Tibial artery (tissue), 4 donors: ENCODE measurements at regions not wholly inside any gene's neighbourhood (a gene's known extent, or its start where the extent isn't known, plus 50 kb on each side); places are given as distances from the start of the nearest gene placed in this dataset.

ENCODE experiments used
- DNase-seq, 2 donors: peaks; one replicate each; pipeline ENCODE4 v3.0.0-alpha.2; 2019
- H3K27ac ChIP-seq, 2 donors: fragments of 200-600 bp; sonication (generic) in 1 of 2; 1 replicate in 1 of 2; 2 replicates in 1 of 2; pipeline ENCODE4 v1.5.1; 2018 to 2019; ENCODE audit warnings: mild to moderate bottlenecking in 1 of 2
- H3K27me3 ChIP-seq, 2 donors: fragments of 200-600 bp; sonication (generic) in 1 of 2; one replicate each; pipeline versions ENCODE4 v1.5.1 to v1.6.0; 2016 to 2019
- H3K36me3 ChIP-seq, 3 donors: fragments of 200-600 bp; sonication (generic) in 2 of 3; one replicate each; pipeline ENCODE4 v1.5.1; 2016 to 2019; ENCODE audit warnings: mild to moderate bottlenecking in 2 of 3
- H3K4me1 ChIP-seq, 4 donors: fragments of 200-600 bp; sonication (generic) in 2 of 4; 1 replicate in 3 of 4; 2 replicates in 1 of 4; pipeline ENCODE4 v1.5.1; 2016 to 2019
- H3K4me3 ChIP-seq, 2 donors: fragments of 200-600 bp; sonication (generic) in 1 of 2; 1 replicate in 1 of 2; 2 replicates in 1 of 2; pipeline ENCODE4 v1.5.1; 2018 to 2019; ENCODE audit warnings: mild to moderate bottlenecking in 2 of 2
- H3K9me3 ChIP-seq, 3 donors: fragments of 200-600 bp; sonication (generic) in 1 of 3; one replicate each; pipeline ENCODE4 v1.5.1; 2016 to 2019
- CTCF ChIP-seq, 2 experiments: fragments of 200-600 bp in 1 of 2; fragments of 450-650 bp in 1 of 2; IDR thresholded peaks; one replicate each; pipeline ENCODE4 v1.5.1; 2017 to 2019; ENCODE audit warnings: antibody characterized with exemption in 2 of 2, mild to moderate bottlenecking in 1 of 2, moderate library complexity in 1 of 2
- intact Hi-C: fragments of 100-400 bp; cut with DNase I; formaldehyde crosslinking; loops from one replicate; pipeline ENCODE4 v1.15.0; 2023; ENCODE audit warnings: low total_unique reads

DNA sequence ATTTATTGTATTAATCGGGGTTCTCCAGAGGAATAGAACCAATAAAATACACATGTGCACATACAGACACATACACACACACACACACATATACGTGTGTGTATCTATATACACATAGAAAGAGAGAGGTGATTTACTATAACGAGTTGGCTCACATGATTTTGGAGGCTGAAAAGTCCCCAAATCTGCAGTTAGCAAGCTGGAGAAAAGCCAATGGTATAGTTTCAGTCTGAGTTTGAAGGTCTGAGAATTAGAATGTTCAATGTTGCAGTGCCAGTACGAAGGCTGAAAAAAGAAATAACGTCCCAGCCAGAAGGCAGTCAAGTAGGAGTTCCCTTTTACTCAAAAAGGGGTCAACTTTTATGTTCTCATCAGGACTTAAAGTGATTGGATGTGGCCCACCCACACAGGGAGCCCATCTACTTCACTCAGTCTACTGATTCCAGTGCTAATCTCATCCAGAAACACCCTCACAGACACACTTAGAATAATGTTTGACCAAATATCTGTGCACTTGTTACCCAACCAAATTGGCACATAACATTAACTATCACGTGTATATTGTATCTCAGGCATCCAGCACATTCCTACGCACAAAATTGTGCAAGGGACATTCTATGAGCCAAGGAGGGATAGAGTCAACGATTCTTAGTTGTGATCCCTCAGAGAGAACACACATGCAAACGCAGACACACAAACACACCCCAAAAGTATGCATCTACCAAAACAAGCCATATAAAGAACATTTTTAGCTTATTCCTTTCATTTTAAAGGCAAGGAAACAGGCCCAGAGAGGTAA, 195.5 kb upstream of the DUSP10 start:
- Histone ChIP-seq H3K4me3 (no peak overlapping the region), H3K27me3 (no peaks in the 10 kb centered on the region), H3K4me1 (no peaks in the 10 kb centered on the region), H3K36me3 (no peaks in the 10 kb centered on the region), H3K9me3 (peaks cover 0 to 5% (median 0%) of the 10 kb centered on the region in 3 donors), H3K27ac (no peak overlapping the region)
- no peak for TF ChIP-seq CTCF (IDR thresholded peaks at IDR 0.05)
- intact Hi-C loops, result no loop called here
- no peak for DNase-seq

- intact Hi-C loops, result no loop called here
- no peak for TF ChIP-seq CTCF (IDR thresholded peaks at IDR 0.05)
- no peak overlapping the region for H3K27ac ChIP-seq
Observed at GRCh38 chr1:221933814-221934213, 191.9 kb upstream of the DUSP10 start.

DNA sequence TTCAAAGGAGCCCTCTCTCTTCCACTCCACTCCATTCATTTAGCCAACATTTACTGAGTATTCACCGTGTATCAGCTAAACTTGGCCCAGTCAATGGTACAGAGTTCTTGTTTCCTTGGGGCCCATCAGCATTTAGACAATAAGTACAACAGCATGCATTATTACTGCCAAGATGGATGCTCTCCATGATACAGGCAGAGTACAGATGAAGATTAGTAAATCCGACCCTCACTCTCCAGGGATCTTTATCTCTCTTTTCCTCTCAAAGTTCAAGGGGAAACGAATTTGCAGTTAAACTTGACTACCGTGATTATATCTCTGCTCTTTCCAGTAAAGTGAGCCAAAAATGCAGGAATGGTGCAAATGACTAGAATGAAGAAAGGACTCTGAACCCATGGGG, 184.6 kb upstream of the DUSP10 start:
- DNase-seq, result no peak
- Histone ChIP-seq H3K27me3 (no peaks in the 10 kb centered on the region), H3K27ac (no peak overlapping the region), H3K4me1 (no peaks in the 10 kb centered on the region), H3K9me3 (no peaks in the 10 kb centered on the region), H3K4me3 (no peak overlapping the region), H3K36me3 (no peaks in the 10 kb centered on the region)
- intact Hi-C loops, result no loop called here
- no peak for TF ChIP-seq CTCF (IDR thresholded peaks at IDR 0.05)

More at GRCh38 chr1:221933814-221934213, 191.9 kb upstream of the DUSP10 start:
- peaks cover 0 to 5% (median 0%) of the 10 kb centered on the region in 3 donors for H3K9me3 ChIP-seq
- DNase-seq, result no peak
- no peaks in the 10 kb centered on the region for H3K36me3 ChIP-seq
- no peaks in the 10 kb centered on the region for H3K4me1 ChIP-seq
- no peaks in the 10 kb centered on the region for H3K27me3 ChIP-seq
- no peak overlapping the region for H3K4me3 ChIP-seq

- no peaks in the 10 kb centered on the region for H3K27me3 ChIP-seq
- no peak overlapping the region for H3K27ac ChIP-seq
- no peaks in the 10 kb centered on the region for H3K9me3 ChIP-seq
Observed at GRCh38 chr1:221925947-221926346, 184.1 kb upstream of the DUSP10 start.

GRCh38 chr1:221923929-221924598, 182.2 kb upstream of the DUSP10 start:
- H3K4me3 ChIP-seq, result no peak overlapping the region
- H3K27ac ChIP-seq, result no peak overlapping the region
- H3K4me1 ChIP-seq, result no peaks in the 10 kb centered on the region
- no peaks in the 10 kb centered on the region for H3K9me3 ChIP-seq
- no peaks in the 10 kb centered on the region for H3K36me3 ChIP-seq
- no peak for TF ChIP-seq CTCF (IDR thresholded peaks at IDR 0.05)
- intact Hi-C loops, result no loop called here
- H3K27me3 ChIP-seq, result no peaks in the 10 kb centered on the region
- DNase-seq, result no peak

More at GRCh38 chr1:221925947-221926346, 184.1 kb upstream of the DUSP10 start:
- no peak for DNase-seq
- H3K4me1 ChIP-seq, result no peaks in the 10 kb centered on the region
- TF ChIP-seq CTCF (IDR thresholded peaks at IDR 0.05), result no peak
- no peak overlapping the region for H3K4me3 ChIP-seq
- intact Hi-C loops, result no loop called here
- H3K36me3 ChIP-seq, result no peaks in the 10 kb centered on the region
